Endometrial microvascular endothelial cells (primary cell): ENCODE measurements at regions not wholly inside any gene's neighbourhood (a gene's known extent, or its start where the extent isn't known, plus 50 kb on each side); places are given as distances from the start of the nearest gene placed in this dataset.

Source experiments
- in situ Hi-C: cut with HindIII; loops from 2 replicates; pipeline ENCODE4 v1.10.0; 2017; ENCODE audit warnings: low sequenced_read_pairs, low pct_unique_long_range_greater_than_20kb; ENCODE audit errors: inconsistent ontology term

DNA sequence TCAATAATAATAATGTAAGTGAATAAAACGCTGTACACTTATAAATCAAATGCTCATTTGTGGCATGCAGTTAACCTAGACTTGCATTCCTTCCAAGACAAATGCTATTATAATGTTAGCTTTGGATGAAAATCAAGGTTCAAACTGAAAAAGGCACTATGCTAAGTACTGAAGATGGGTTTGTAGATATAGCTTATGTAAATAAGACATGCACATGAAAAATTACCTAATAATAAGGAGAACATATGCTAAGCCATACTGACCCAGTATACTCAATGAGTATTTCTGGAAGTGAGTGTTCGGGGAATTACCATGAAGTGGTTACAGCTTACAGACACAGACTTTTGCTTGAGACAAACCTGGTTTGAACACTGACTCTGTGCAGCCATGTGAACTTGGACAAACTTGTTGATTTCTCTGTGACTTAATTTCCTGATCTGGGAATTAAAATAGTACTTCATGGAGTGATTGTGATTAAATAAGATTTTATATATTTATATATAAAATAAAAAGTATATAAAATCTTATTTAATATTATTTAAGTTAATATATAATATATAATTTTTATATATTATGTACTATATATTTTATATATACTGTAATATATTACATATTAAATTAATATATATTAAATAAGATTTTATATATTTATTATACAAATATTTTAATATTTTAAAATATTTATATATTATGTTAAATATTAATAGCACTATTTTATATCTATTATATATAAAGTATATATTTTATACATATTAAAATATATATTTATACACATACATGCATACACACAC, 159.2 kb downstream of the ZPLD1 start:
- in situ Hi-C loops: no loop called here

DNA sequence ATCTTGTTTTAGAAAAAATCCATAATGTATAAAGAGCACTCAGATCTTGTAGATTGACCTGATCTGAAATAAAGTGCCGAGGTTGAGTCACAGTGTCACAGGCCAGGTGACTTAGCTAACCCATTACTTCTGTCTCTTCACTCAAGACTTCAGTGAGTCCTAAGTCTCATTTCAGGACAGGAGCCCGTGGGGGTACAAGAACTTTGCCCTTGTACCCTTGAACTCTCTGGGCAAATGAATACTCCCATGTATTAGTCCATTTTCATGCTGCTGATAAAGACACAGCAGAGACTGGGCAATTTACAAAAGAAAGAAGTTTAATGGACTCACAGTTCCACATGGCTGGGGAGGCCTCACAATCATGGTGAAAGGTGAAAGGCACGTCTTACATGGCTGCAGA, 160.2 kb downstream of the ZPLD1 start:
- in situ Hi-C loops: no loop called here

GRCh38 chr3:102599819-102600576, 165.2 kb downstream of the ZPLD1 start:
- in situ Hi-C loops: no loop called here

DNA sequence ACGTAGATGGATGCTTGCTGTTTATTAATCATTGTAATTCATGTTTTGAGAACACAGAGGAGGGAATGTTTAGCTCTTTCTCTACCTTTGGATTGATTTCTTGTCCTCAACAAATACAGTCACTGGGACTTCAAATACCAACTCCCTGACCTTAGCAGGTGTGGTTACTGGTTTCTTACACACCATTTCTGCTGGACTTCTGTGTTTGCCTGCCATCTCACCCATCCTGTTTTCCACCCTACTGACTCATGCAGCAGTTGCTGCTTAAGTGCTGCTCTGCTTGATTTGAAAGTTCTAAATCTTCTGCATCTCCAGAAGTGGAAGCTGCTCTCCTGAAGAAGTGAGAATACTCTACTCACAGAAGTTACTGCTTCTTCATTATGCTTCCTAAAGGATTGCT, 170.3 kb downstream of the ZPLD1 start:
- in situ Hi-C loops: no loop called here

DNA sequence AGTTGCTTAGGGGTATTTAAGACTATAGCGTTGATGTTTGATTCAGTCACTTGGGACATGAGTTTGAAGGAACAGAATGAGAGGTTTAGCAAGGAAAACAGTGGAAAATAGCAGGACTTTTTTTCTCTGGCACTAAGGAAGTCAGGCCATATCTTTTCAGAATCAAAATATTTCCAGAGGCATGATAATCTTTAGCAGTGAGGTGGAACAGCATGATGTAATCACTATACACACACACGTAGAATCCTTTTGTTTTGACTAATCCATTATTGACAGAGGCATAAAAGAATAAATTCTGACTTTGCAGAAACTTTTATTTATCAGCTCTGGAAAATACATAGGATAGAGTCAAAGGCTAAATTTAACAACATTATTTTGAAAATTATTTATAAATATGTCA, 174.1 kb downstream of the ZPLD1 start:
- in situ Hi-C loops: no loop called here

GRCh38 chr3:102614021-102614569, 179.3 kb downstream of the ZPLD1 start:
- in situ Hi-C loops: no loop called here

- in situ Hi-C loops: no loop called here
These were observed 179.8 kb downstream of the ZPLD1 start for GRCh38 chr3:102614585-102614984.

DNA sequence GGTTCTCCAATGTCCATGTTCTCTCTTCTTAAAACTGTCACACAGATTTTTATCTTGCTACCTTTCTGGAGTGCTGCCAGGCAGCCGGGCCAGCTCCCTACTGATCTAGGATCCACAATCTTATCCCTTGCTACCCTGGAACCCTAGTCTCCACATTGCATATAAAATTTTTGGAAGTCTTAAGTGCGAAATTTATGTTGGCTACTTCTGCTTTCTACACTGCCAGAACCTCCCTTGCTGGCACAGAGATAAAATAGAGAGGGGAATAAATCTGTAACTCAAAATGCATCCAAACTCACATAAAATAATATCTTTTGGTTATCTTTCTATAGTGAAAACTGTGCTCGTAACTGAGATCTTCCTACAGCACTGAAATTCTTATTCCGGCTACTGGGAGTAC, 182.6 kb downstream of the ZPLD1 start:
- in situ Hi-C loops: no loop called here

DNA sequence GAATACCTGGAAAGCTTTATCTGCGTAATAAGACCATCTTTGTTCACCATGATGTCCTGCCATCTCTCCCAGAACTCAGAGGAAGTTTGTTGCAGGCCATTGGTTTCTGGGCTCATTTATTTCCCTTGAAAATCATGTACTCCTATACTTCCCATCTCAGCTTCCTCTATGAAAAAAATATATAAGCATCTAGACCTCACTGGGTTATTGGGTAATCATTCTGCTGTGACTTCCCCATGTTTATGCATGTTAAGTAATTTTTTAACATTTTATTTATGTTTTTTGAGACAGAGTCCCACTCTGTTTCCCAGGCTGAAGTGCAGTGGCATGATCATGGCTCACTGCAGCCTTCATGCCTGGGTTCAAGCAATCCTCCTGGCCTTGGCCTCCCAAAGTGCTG, 184.5 kb downstream of the ZPLD1 start:
- in situ Hi-C loops: no loop called here

- in situ Hi-C loops: no loop called here
These were observed 195.1 kb downstream of the ZPLD1 start for GRCh38 chr3:102629943-102630342.

DNA sequence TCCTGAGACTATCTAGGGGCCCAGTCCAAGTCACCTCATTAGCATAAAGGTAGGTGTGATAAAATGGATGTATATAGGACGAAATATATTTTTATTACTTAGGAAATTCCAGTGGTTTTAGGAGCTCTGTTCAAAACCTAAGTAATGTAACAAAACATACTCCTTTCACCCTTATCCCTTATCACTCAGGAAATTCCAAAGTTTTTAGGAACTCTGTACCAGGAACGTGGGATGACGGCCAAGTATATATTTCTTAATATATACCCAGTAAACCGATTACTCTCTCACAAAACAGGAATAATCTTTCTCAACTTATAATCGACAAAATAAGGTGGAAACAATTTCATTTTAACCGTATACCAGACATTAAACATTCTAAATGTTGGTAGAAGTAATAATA, 195.7 kb downstream of the ZPLD1 start:
- in situ Hi-C loops: no loop called here

GRCh38 chr3:102643546-102643945, 208.7 kb downstream of the ZPLD1 start:
- in situ Hi-C loops: no loop called here

DNA sequence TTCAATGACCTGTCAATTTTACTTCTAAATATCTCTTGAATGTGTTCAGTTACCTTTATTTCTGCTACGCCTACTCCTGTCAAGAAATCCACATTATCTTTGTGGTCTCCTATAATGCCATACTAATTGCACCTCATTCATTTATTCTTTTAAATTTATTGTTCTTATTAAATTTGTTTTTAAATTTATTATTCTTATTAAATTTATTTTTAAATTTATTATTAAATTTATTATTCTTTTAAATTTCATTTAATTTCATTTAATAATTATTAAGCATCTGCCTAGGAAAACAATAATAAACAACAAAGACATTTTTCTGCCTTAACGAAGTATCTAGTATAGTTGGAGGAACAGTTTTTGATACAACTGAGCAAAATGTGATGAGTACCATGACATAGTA, 211.7 kb downstream of the ZPLD1 start:
- in situ Hi-C loops: no loop called here

DNA sequence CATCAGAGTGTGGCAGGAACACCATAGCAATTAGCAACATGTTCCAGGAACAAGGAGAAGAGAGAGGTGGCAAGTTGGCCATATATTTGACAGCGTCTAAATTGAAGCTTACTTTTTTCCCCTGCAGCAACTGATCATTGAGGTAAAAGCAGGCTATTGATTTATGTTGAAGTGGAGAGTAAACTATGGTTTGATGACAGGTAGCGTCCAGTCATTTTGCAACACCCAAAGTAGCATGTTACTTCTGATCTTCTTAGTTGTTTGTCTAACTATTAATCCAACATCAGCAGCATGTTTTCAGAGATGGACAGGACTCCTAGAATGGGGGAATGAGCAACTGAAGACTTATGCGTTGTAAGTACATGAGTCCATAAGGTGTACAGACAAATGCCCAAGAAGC, 225.8 kb downstream of the ZPLD1 start:
- in situ Hi-C loops: no loop called here

GRCh38 chr3:102661707-102662497, 227.1 kb downstream of the ZPLD1 start:
- in situ Hi-C loops: no loop called here

- in situ Hi-C loops: no loop called here
These were observed 227.6 kb downstream of the ZPLD1 start for GRCh38 chr3:102662498-102662772.

GRCh38 chr3:102664126-102664525, 229.3 kb downstream of the ZPLD1 start:
- in situ Hi-C loops: no loop called here

GRCh38 chr3:102665183-102665582, 230.4 kb downstream of the ZPLD1 start:
- in situ Hi-C loops: no loop called here

DNA sequence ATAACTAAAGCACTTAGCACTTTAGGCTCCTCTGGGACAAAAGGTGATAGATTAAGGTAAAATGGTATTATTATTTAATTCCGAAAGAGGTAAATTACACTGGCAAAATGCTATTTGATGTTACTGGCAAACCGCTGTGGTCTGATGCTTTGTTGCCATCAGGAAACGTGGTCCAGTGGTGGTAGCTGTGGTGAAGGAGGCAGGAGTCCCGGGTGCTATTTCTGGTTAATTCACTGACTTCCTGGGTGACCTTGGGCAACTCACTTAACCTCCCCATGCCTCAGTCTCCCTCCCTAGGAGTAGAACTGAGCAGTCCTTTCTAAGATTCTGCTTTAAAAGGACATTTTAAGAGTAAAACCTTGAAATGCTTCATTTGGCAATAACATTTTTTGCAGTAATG, 233.4 kb downstream of the ZPLD1 start:
- in situ Hi-C loops: no loop called here

DNA sequence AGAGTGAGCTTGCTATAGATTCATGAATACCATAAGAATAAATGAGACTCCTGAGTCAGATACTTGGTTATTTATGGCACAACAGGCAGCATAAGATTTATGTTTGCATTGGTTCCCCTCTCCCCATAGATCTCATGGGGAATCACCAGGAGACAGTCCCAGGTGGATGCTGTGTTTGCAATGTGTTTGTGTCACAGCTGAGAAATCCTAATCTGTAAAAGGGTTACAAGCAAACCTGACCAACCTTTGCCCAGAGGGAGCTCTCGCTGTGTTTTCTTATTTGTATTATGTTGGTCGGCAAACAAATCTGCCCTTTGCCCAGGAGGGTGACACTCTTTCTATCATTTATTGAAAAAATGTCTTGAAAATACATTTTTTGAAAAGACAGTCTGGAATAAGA, 236.2 kb downstream of the ZPLD1 start:
- in situ Hi-C loops: no loop called here
